GM12878 (cell line): ENCODE measurements at regions not wholly inside any gene's neighbourhood (a gene's known extent, or its start where the extent isn't known, plus 50 kb on each side); places are given as distances from the start of the nearest gene placed in this dataset.

Experiments
- ATAC-seq: fragments of 200-7000 bp; cut with Tn5 transposase; 3 replicates; pipeline ENCODE4 v1.9.1; 2020; ENCODE audit warnings: mild to moderate bottlenecking, moderate library complexity
- BruUV-seq: library from RNA; stranded (reverse); fragments of 400-500 nt; replicated peaks from 2 replicates; lab custom pipeline; 2021; lab: Mats Ljungman, UMichigan
- CTCF ChIA-PET: fragments of 300-600 bp; sonication (Branson Sonifier 250); formaldehyde crosslinking; extraction: SDS; loops from one replicate; lab custom pipeline; 2021; ENCODE audit warnings: inconsistent platforms; lab: Yijun Ruan, JAX
- POLR2A ChIA-PET: fragments of 350-600 bp; formaldehyde crosslinking; extraction: SDS; loops from one replicate; lab custom pipeline; 2021; ENCODE audit warnings: inconsistent platforms; lab: Charles Lee
- RAD21 ChIA-PET: fragments of 300-600 bp; sonication (Branson Sonifier 250); formaldehyde crosslinking; loops from one replicate; lab custom pipeline; 2023; ENCODE audit warnings: antibody characterized with exemption; ENCODE audit not compliant: unreplicated experiment; lab: Charles Lee
- SMC1A ChIA-PET: fragments of 300-600 bp; sonication (Branson Sonifier 250); formaldehyde crosslinking; loops from one replicate; lab custom pipeline; 2023; ENCODE audit not compliant: unreplicated experiment, uncharacterized antibody; lab: Charles Lee
- DNase-seq: peaks from one replicate; pipeline ENCODE4 v3.0.0-alpha.2; 2011; ENCODE audit warnings: low read depth, low spot score
- FAIRE-seq: peaks from 3 replicates; lab custom pipeline; 2011; peaks lifted over from hg19 to GRCh38; lab: Jason Lieb, UNC
- H2AFZ ChIP-seq: 2 replicates; pipeline ENCODE4 v1.6.0; 2011; ENCODE audit warnings: low read depth, low read length, control low read depth; ENCODE audit not compliant: control insufficient read depth
- H3K27ac ChIP-seq: 2 replicates; pipeline ENCODE4 v1.5.1; 2011; ENCODE audit warnings: control low read depth; ENCODE audit not compliant: control insufficient read depth, insufficient read depth
- H3K27me3 ChIP-seq, 2 experiments: replicated peaks in 1 of 2; 2 replicates each; pipeline versions ENCODE4 v1.6.0 to v1.6.1; 2011; ENCODE audit warnings: low read length in 1 of 2; ENCODE audit not compliant: control insufficient read depth in 2 of 2, insufficient read depth in 2 of 2
- H3K36me3 ChIP-seq, 2 experiments: 2 replicates each; pipeline ENCODE4 v1.5.1; 2011; ENCODE audit warnings: low read length in 1 of 2; ENCODE audit not compliant: control insufficient read depth in 2 of 2, insufficient read depth in 2 of 2
- H3K4me1 ChIP-seq: 2 replicates; pipeline ENCODE4 v1.6.1; 2011; ENCODE audit warnings: mild to moderate bottlenecking, low read length, moderate library complexity, mixed read lengths; ENCODE audit not compliant: control insufficient read depth, insufficient read depth
- H3K4me2 ChIP-seq: 2 replicates; pipeline ENCODE4 v1.6.0; 2011; ENCODE audit warnings: control low read depth; ENCODE audit not compliant: control insufficient read depth, insufficient read depth
- H3K4me3 ChIP-seq: fragments of 200-600 bp; sonication (generic); 2 replicates; pipeline ENCODE4 v1.5.1; 2016
- H3K79me2 ChIP-seq: 2 replicates; pipeline ENCODE4 v1.6.0; 2011; ENCODE audit warnings: low read length; ENCODE audit not compliant: control insufficient read depth, insufficient read depth
- H3K9ac ChIP-seq: 2 replicates; pipeline ENCODE4 v1.8.0; 2011; ENCODE audit warnings: low read length, control low read depth, mixed read lengths; ENCODE audit not compliant: control insufficient read depth, insufficient read depth
- H3K9me3 ChIP-seq: replicated peaks from 3 replicates; pipeline ENCODE4 v1.5.1; 2011; ENCODE audit warnings: mild to moderate bottlenecking, low read length; ENCODE audit not compliant: control insufficient read depth, insufficient read depth
- H4K20me1 ChIP-seq: 2 replicates; pipeline ENCODE4 v1.6.0; 2011; ENCODE audit not compliant: control insufficient read depth, insufficient read depth
- CBX5 ChIP-seq: sonication (generic); IDR thresholded peaks from 2 replicates; pipeline ENCODE4 v1.6.1; 2016; ENCODE audit warnings: low read depth, moderate library complexity, mild to moderate bottlenecking, inconsistent platforms
- ETV6 ChIP-seq, 2 experiments: fragments of 450-650 bp in 1 of 2; IDR thresholded peaks in 1 of 2; conservative IDR thresholded peaks in 1 of 2; 2 replicates each; pipeline ENCODE4 v1.6.1; 2014; ENCODE audit warnings: antibody characterized with exemption in 1 of 2, borderline replicate concordance in 1 of 2, low read depth in 1 of 2, mild to moderate bottlenecking in 1 of 2, moderate library complexity in 1 of 2
- GABPA ChIP-seq: IDR thresholded peaks from 2 replicates; pipeline ENCODE4 v1.6.1; 2014; ENCODE audit warnings: antibody characterized with exemption, low read depth, mild to moderate bottlenecking, inconsistent platforms
- STAT1 ChIP-seq: fragments of 450-650 bp; conservative IDR thresholded peaks from 2 replicates; pipeline ENCODE4 v1.6.1; 2014; ENCODE audit warnings: antibody characterized with exemption, mild to moderate bottlenecking
- TCF7 ChIP-seq: IDR thresholded peaks from 2 replicates; pipeline ENCODE4 v1.6.1; 2014; ENCODE audit warnings: antibody characterized with exemption, borderline replicate concordance
- WGBS: methylation state at CpG from one replicate; pipeline ENCODE4 v1.1.6; 2016; ENCODE audit warnings: low lambda C conversion rate; ENCODE audit not compliant: insufficient replicate concordance, insufficient coverage; ENCODE audit errors: missing lambda C conversion rate; 5-methylcytosine and 5-hydroxymethylcytosine counted together
- in situ Hi-C: fragments of 300-500 bp; cut with MboI; formaldehyde crosslinking; loops from 9 replicates; pipeline ENCODE4 v1.14.3; 2018; ENCODE audit warnings: mixed read lengths
- intact Hi-C: fragments of 100-400 bp; cut with micrococcal nuclease; formaldehyde crosslinking; loops from one replicate; pipeline ENCODE4 v1.14.2; 2022; ENCODE audit not compliant: unreplicated experiment
- TF ChIP-seq, protein P1 (sequence below): IDR thresholded peaks from 2 replicates; pipeline ENCODE4 v1.6.1; 2012; ENCODE audit warnings: low read depth, low read length, improper control_type of control experiment
- TF ChIP-seq, protein P2 (sequence below): fragments of 450-650 bp; formaldehyde crosslinking; IDR thresholded peaks from 2 replicates; pipeline ENCODE4 v1.5.0; 2022; ENCODE audit warnings: mild to moderate bottlenecking, missing genetic modification characterization

DNA sequence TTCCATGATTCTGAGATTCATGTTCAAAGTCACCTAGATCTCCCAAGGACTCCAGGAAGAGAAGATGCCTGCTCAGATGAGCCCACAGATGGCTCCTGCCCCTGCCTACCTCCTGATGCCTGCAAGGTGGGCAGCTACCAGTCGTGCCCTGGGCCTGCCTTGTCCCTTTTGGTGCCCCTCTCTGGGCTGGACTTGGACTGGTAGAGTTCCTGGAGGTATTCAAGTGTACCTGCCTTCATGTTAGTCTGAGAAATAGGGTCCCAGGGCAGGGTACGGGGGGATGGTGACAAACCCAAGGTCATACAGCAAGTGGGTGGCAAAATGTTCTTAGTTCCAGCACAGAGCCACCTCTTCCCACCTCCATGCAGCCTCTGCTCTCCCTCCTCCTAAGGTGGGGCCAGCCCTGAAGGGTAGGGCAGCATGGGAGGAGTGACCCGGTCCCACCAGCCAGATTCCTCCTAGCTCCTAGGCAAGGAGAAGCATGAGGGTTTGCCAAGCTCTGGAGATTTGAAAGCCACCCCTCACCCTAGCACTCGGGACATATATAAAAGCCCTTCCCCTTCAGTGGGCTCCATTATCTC lies 80.8 kb upstream of the UNC5B start:
- SMC1A ChIA-PET: no interaction called here
- no peak for ATAC-seq
- no peak overlapping the region for H2AFZ ChIP-seq
- H3K9me3 ChIP-seq: no peaks in the 10 kb centered on the region
- TF ChIP-seq ETV6 (conservative IDR thresholded peaks at IDR 0.05 in 1 of 2, IDR thresholded peaks at IDR 0.05 in 1 of 2; ENCODE audit: borderline replicate concordance in 1 of 2, low read depth in 1 of 2): no peak
- TF ChIP-seq, protein P1, sequence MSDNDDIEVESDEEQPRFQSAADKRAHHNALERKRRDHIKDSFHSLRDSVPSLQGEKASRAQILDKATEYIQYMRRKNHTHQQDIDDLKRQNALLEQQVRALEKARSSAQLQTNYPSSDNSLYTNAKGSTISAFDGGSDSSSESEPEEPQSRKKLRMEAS: no peak
- TF ChIP-seq, protein P2, sequence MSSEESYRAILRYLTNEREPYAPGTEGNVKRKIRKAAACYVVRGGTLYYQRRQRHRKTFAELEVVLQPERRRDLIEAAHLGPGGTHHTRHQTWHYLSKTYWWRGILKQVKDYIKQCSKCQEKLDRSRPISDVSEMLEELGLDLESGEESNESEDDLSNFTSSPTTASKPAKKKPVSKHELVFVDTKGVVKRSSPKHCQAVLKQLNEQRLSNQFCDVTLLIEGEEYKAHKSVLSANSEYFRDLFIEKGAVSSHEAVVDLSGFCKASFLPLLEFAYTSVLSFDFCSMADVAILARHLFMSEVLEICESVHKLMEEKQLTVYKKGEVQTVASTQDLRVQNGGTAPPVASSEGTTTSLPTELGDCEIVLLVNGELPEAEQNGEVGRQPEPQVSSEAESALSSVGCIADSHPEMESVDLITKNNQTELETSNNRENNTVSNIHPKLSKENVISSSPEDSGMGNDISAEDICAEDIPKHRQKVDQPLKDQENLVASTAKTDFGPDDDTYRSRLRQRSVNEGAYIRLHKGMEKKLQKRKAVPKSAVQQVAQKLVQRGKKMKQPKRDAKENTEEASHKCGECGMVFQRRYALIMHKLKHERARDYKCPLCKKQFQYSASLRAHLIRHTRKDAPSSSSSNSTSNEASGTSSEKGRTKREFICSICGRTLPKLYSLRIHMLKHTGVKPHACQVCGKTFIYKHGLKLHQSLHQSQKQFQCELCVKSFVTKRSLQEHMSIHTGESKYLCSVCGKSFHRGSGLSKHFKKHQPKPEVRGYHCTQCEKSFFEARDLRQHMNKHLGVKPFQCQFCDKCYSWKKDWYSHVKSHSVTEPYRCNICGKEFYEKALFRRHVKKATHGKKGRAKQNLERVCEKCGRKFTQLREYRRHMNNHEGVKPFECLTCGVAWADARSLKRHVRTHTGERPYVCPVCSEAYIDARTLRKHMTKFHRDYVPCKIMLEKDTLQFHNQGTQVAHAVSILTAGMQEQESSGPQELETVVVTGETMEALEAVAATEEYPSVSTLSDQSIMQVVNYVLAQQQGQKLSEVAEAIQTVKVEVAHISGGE: no peak
- TF ChIP-seq TCF7: no peak
- no peak for TF ChIP-seq GABPA
- no peak for TF ChIP-seq CBX5
- TF ChIP-seq STAT1: no peak
- TF ChIP-seq, all 136 proteins: peak for 0
- no peak for FAIRE-seq
- RAD21 ChIA-PET: no interaction called here
- intact Hi-C loops (no loop called here), in situ Hi-C loops (no loop called here)
- WGBS: 24% methylated on average over 4 of the region's 4 CpGs
- no peak overlapping the region for H3K9ac ChIP-seq
- no peak for DNase-seq
- CTCF ChIA-PET: no interaction called here
- no peaks in the 10 kb centered on the region for H4K20me1 ChIP-seq
- POLR2A ChIA-PET: no interaction called here
- no peaks in the 10 kb centered on the region for H3K79me2 ChIP-seq
- no TSS peak for BruUV-seq
- H3K4me2 ChIP-seq: no peak overlapping the region
- H3K4me1 ChIP-seq: no peaks in the 10 kb centered on the region
- no peaks in the 10 kb centered on the region for H3K36me3 ChIP-seq
- no peak overlapping the region for H3K4me3 ChIP-seq
- H3K27me3 ChIP-seq: no peaks in the 10 kb centered on the region; a peak in 3 of 4 replicates
- no peak overlapping the region for H3K27ac ChIP-seq
